Gastrocnemius medialis (tissue), 4 donors: ENCODE measurements at regions not wholly inside any gene's neighbourhood (a gene's known extent, or its start where the extent isn't known, plus 50 kb on each side); places are given as distances from the start of the nearest gene placed in this dataset.

ENCODE experiments used
- POLR2A ChIP-seq, 2 donors: fragments of 450-650 bp; IDR thresholded peaks; one replicate each; pipeline ENCODE4 v1.6.1; 2017; ENCODE audit warnings: antibody characterized with exemption in 2 of 2, mild to moderate bottlenecking in 2 of 2, moderate library complexity in 2 of 2
- TF ChIP-seq, protein P1 (sequence below), 5 experiments: fragments of 450-650 bp in 3 of 5; fragments of 200-600 bp in 2 of 5; sonication (generic) in 2 of 5; IDR thresholded peaks in 4 of 5; conservative IDR thresholded peaks in 1 of 5; 1 replicate in 4 of 5; 2 replicates in 1 of 5; pipeline ENCODE4 v1.5.1; 2016 to 2019; ENCODE audit warnings: antibody characterized with exemption in 5 of 5, mild to moderate bottlenecking in 3 of 5, moderate library complexity in 3 of 5

DNA sequence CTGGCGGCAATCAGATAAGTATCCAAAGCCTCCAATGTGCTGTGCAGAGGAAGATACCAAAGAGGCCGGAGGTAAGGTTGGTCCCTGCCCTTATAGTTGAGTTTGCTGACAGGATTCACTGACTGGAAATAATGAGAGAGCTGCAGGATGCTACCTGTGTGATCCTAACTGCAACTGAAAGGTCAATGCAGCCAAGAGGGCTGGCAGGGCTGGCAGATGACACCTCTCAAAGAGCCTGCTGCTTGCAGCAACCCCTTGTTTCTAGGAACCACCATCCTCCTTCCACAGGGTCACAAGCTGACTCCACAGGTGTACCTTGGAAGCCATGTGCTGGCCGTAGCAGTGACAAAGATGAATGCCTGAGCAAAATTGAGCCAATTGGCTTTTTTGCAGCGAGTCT is 348.1 kb downstream of the DDX10 start:
- TF ChIP-seq, protein P1, sequence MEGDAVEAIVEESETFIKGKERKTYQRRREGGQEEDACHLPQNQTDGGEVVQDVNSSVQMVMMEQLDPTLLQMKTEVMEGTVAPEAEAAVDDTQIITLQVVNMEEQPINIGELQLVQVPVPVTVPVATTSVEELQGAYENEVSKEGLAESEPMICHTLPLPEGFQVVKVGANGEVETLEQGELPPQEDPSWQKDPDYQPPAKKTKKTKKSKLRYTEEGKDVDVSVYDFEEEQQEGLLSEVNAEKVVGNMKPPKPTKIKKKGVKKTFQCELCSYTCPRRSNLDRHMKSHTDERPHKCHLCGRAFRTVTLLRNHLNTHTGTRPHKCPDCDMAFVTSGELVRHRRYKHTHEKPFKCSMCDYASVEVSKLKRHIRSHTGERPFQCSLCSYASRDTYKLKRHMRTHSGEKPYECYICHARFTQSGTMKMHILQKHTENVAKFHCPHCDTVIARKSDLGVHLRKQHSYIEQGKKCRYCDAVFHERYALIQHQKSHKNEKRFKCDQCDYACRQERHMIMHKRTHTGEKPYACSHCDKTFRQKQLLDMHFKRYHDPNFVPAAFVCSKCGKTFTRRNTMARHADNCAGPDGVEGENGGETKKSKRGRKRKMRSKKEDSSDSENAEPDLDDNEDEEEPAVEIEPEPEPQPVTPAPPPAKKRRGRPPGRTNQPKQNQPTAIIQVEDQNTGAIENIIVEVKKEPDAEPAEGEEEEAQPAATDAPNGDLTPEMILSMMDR (IDR thresholded peaks at IDR 0.05 in 4 of 5, conservative IDR thresholded peaks at IDR 0.05 in 1 of 5) = no peak
- TF ChIP-seq POLR2A (IDR thresholded peaks at IDR 0.05) = no peak
